Smooth muscle cell (in vitro differentiated cells): ENCODE measurements at regions not wholly inside any gene's neighbourhood (a gene's known extent, or its start where the extent isn't known, plus 50 kb on each side); places are given as distances from the start of the nearest gene placed in this dataset.
A peak's percentile ranks its signal among the peaks of the same experiment; 100 is the strongest.

Experiments
- DNase-seq: peaks from one replicate; lab custom pipeline; 2025; ENCODE audit not compliant: unreplicated experiment; lab: John Stamatoyannopoulos, UW
- H2AFZ ChIP-seq: fragments of 200-600 bp; sonication (generic); 2 replicates; pipeline ENCODE4 v1.6.0; 2016; ENCODE audit warnings: antibody characterized with exemption, low read depth, mild to moderate bottlenecking
- H3F3A ChIP-seq: fragments of 200-600 bp; sonication (generic); 2 replicates; pipeline ENCODE4 v1.6.0; 2017; ENCODE audit warnings: antibody characterized with exemption, low read depth
- H3K27ac ChIP-seq: fragments of 200-600 bp; sonication (generic); 2 replicates; pipeline ENCODE4 v1.5.1; 2016; ENCODE audit warnings: low read depth, mild to moderate bottlenecking
- H3K27me3 ChIP-seq: fragments of 200-600 bp; sonication (generic); 2 replicates; pipeline ENCODE4 v1.6.1; 2016; ENCODE audit warnings: low read depth, mild to moderate bottlenecking
- H3K36me3 ChIP-seq: fragments of 200-600 bp; sonication (generic); 2 replicates; pipeline ENCODE4 v1.5.1; 2016; ENCODE audit warnings: low read depth
- H3K4me1 ChIP-seq: fragments of 200-600 bp; sonication (generic); 2 replicates; pipeline ENCODE4 v1.5.1; 2016; ENCODE audit warnings: low read depth
- H3K4me2 ChIP-seq: fragments of 200-600 bp; sonication (generic); 2 replicates; pipeline ENCODE4 v1.6.0; 2016; ENCODE audit warnings: mild to moderate bottlenecking
- H3K4me3 ChIP-seq: fragments of 200-600 bp; sonication (generic); 2 replicates; pipeline ENCODE4 v1.5.1; 2016; ENCODE audit warnings: mild to moderate bottlenecking
- H3K79me2 ChIP-seq: fragments of 200-600 bp; sonication (generic); 2 replicates; pipeline ENCODE4 v1.6.0; 2016; ENCODE audit warnings: low read depth, mild to moderate bottlenecking
- H3K9ac ChIP-seq: fragments of 200-600 bp; sonication (generic); 2 replicates; pipeline ENCODE4 v1.6.0; 2016; ENCODE audit warnings: low read depth
- H3K9me3 ChIP-seq: fragments of 200-600 bp; sonication (generic); replicated peaks from 2 replicates; pipeline ENCODE4 v1.5.1; 2016; ENCODE audit warnings: low read depth
- H4K20me1 ChIP-seq: fragments of 200-600 bp; sonication (generic); 2 replicates; pipeline ENCODE4 v1.6.0; 2016; ENCODE audit warnings: low read depth
- CTCF ChIP-seq: fragments of 200-600 bp; sonication (generic); IDR thresholded peaks from 2 replicates; pipeline ENCODE4 v1.5.1; 2017; ENCODE audit warnings: borderline replicate concordance, mild to moderate bottlenecking, antibody characterized with exemption; ENCODE audit not compliant: insufficient read depth, poor library complexity, severe bottlenecking
- WGBS: methylation state at CpG from one replicate; pipeline ENCODE4 v1.1.7; 2016; ENCODE audit warnings: low lambda C conversion rate; 5-methylcytosine and 5-hydroxymethylcytosine counted together

GRCh38 chr1:68889471-68889870, 392.6 kb upstream of the DEPDC1 start:
- Histone ChIP-seq H3K79me2 (no peaks in the 10 kb centered on the region), H3F3A (no peaks in the 10 kb centered on the region), H3K4me3 (no peak overlapping the region), H3K4me2 (no peak overlapping the region), H3K4me1 (no peaks in the 10 kb centered on the region), H3K36me3 (no peaks in the 10 kb centered on the region), H4K20me1 (no peaks in the 10 kb centered on the region), H3K27me3 (no peaks in the 10 kb centered on the region), H2AFZ (no peak overlapping the region), H3K9me3 (no peaks in the 10 kb centered on the region), H3K27ac (no peak overlapping the region), H3K9ac (no peak overlapping the region)
- no peak for DNase-seq
- no peak for TF ChIP-seq CTCF
- WGBS: 76% methylated on average over 5 of the region's 5 CpGs

GRCh38 chr1:68890736-68891135, 393.9 kb upstream of the DEPDC1 start:
- Histone ChIP-seq H3K27me3 (no peaks in the 10 kb centered on the region), H3K79me2 (no peaks in the 10 kb centered on the region), H3K4me3 (no peak overlapping the region), H3K9me3 (no peaks in the 10 kb centered on the region), H3K36me3 (no peaks in the 10 kb centered on the region), H3F3A (no peaks in the 10 kb centered on the region), H4K20me1 (no peaks in the 10 kb centered on the region), H2AFZ (no peak overlapping the region), H3K4me1 (no peaks in the 10 kb centered on the region), H3K27ac (no peak overlapping the region), H3K9ac (no peak overlapping the region), H3K4me2 (no peak overlapping the region)
- no peak for TF ChIP-seq CTCF
- WGBS: 76% methylated on average over 3 of the region's 3 CpGs
- no peak for DNase-seq

- peak overlapping the region; percentile 87 for H3K27ac ChIP-seq
- no peaks in the 10 kb centered on the region for H3K27me3 ChIP-seq
- DNase-seq: no peak
- no peak overlapping the region for H2AFZ ChIP-seq
- no peaks in the 10 kb centered on the region for H3K9me3 ChIP-seq
- peak overlapping the region; percentile 50 for H3K9ac ChIP-seq
- no peaks in the 10 kb centered on the region for H3K36me3 ChIP-seq
- no peak overlapping the region for H3K4me3 ChIP-seq
- H3K4me1 ChIP-seq: no peaks in the 10 kb centered on the region
- no peaks in the 10 kb centered on the region for H3F3A ChIP-seq
- H3K79me2 ChIP-seq: no peaks in the 10 kb centered on the region
- WGBS: 5% methylated on average over 3 of the region's 3 CpGs
- H3K4me2 ChIP-seq: peak overlapping the region; percentile 44
- H4K20me1 ChIP-seq: no peaks in the 10 kb centered on the region
- no peak for TF ChIP-seq CTCF
Measured at GRCh38 chr1:68904477-68904876, 407.6 kb upstream of the DEPDC1 start.

- Histone ChIP-seq H3K4me3 (no peak overlapping the region), H4K20me1 (no peaks in the 10 kb centered on the region), H2AFZ (no peak overlapping the region), H3K9me3 (no peaks in the 10 kb centered on the region), H3K79me2 (no peaks in the 10 kb centered on the region), H3F3A (no peaks in the 10 kb centered on the region), H3K4me1 (no peaks in the 10 kb centered on the region), H3K27ac (peak overlapping the region; percentile 61), H3K9ac (no peak overlapping the region), H3K36me3 (no peaks in the 10 kb centered on the region), H3K4me2 (no peak overlapping the region), H3K27me3 (no peaks in the 10 kb centered on the region)
- no peak for DNase-seq
- WGBS: 78% methylated on average over 3 of the region's 3 CpGs
- TF ChIP-seq CTCF: no peak
Measured at GRCh38 chr1:68906431-68906830, 409.5 kb upstream of the DEPDC1 start.
